ENCODE measurements at regions not wholly inside any gene's neighbourhood (a gene's known extent, or its start where the extent isn't known, plus 50 kb on each side); places are given as distances from the start of the nearest gene placed in this dataset.

DNA sequence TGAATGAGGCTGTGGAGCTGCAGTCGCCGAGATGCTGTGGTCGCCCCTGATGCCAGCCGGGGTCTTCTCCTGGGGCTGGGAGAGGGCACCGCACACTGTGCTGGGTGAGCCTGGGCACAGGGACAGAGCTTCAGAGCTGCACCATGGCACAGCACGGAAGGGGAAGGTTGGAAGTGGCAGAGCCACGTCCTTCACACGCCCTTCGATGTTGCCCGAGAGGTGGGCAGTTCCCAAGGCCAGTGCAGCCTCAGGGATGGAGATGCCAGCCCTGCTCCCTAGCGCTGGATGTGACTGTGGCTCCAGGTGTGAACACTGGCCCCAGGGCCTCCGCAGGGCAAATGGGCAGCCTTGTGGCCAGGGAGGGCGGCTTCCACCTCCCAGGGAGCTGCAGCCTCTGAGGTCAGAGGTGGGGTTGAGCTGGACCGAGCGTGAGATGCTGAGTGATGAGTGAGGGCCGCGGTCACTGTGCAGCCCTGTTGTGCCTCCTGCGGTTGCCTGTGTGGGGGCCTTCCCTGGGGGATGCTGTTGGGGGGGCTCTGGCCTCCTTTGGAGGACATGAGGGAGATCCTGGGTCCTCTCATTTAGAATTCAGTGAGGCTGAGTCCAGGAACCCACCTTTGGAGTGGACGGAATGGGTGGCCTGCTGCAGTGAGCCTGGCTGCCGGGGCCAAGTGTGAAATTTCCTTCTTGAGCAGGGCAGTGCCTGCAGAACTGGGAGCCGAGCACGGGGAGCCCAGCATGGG, 1090.0 kb downstream of the BRD1 start:
- H3F3A ChIP-seq (ENCODE audit: control insufficient read depth, insufficient read depth), result no peaks in the 10 kb centered on the region
- H3K9me2 ChIP-seq (replicated peaks; ENCODE audit: control insufficient read depth, low read length), result no peaks in the 10 kb centered on the region
- no peaks in the 10 kb centered on the region for H3K4me1 ChIP-seq (ENCODE audit: control insufficient read depth, low read length)
- no peak overlapping the region for H3K27ac ChIP-seq (ENCODE audit: low read depth, low read length)
- no peak for TF ChIP-seq EZH2phosphoT487 (IDR thresholded peaks at IDR 0.05; ENCODE audit: borderline replicate concordance, low read length)
- TF ChIP-seq, protein P1, sequence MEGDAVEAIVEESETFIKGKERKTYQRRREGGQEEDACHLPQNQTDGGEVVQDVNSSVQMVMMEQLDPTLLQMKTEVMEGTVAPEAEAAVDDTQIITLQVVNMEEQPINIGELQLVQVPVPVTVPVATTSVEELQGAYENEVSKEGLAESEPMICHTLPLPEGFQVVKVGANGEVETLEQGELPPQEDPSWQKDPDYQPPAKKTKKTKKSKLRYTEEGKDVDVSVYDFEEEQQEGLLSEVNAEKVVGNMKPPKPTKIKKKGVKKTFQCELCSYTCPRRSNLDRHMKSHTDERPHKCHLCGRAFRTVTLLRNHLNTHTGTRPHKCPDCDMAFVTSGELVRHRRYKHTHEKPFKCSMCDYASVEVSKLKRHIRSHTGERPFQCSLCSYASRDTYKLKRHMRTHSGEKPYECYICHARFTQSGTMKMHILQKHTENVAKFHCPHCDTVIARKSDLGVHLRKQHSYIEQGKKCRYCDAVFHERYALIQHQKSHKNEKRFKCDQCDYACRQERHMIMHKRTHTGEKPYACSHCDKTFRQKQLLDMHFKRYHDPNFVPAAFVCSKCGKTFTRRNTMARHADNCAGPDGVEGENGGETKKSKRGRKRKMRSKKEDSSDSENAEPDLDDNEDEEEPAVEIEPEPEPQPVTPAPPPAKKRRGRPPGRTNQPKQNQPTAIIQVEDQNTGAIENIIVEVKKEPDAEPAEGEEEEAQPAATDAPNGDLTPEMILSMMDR (IDR thresholded peaks at IDR 0.05; ENCODE audit: low read depth, low read length, poor library complexity, severe bottlenecking), result no peak
- no peak overlapping the region for H3K4me3 ChIP-seq (ENCODE audit: low read length)
- no peaks in the 10 kb centered on the region for H3K36me3 ChIP-seq (ENCODE audit: control insufficient read depth, low read length)
- H3K4me2 ChIP-seq (ENCODE audit: low read length), result no peak overlapping the region
- H4K20me1 ChIP-seq (ENCODE audit: control insufficient read depth, insufficient read depth, low read depth, low read length), result no peaks in the 10 kb centered on the region
- H3K79me2 ChIP-seq (ENCODE audit: control insufficient read depth, low read length), result no peaks in the 10 kb centered on the region
- no peaks in the 10 kb centered on the region for H3K27me3 ChIP-seq (ENCODE audit: control insufficient read depth, low read length)
- H3K9me3 ChIP-seq (ENCODE audit: control insufficient read depth, insufficient read depth, low read length), result no peaks in the 10 kb centered on the region

DNA sequence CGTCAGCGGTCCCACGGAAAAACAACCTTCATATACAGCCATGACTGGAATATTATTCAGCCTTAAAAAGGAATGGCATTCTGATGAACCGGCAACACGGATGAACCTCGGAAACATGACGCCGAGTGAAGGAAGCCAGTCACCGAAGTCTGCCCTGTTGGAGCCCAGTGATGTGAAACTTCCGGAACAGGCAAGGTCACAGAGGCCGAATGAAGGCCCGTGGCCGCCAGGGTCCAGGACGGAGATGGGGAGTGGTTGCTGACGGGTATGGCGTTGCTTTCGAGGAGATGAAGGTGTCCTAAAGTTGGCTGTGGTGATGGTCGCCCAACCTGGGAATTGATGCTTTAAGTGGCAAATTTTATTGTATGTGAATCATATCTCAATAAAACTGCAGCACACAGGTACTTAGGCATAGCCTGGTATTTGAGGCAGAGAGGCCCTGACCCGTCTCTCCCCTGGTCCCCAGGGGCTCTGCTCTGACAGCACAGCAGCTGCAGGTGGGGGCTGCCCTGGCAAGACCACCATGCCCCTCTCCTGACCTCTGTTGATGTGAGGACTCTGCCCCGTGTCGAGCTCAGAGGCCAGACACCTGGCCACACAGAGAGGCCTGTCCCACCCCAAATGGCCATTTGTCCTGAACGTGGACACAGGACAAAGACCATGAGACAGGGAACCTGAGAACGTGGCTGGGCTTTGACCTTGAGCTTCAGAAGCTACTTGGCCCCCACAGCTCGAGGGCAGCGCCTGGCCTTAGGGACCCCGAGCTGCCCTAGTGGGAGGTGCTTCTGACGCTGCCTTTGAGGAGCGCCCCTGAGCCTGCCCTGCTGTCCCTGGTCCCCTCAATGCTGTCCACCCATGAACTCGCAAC, 1090.8 kb downstream of the BRD1 start:
- H3F3A ChIP-seq (ENCODE audit: control insufficient read depth, insufficient read depth), result no peaks in the 10 kb centered on the region
- no peaks in the 10 kb centered on the region for H3K4me1 ChIP-seq (ENCODE audit: control insufficient read depth, low read length)
- no peak overlapping the region for H3K27ac ChIP-seq (ENCODE audit: low read depth, low read length)
- H3K9me3 ChIP-seq (ENCODE audit: control insufficient read depth, insufficient read depth, low read length), result no peaks in the 10 kb centered on the region
- H3K36me3 ChIP-seq (ENCODE audit: control insufficient read depth, low read length), result no peaks in the 10 kb centered on the region
- H3K79me2 ChIP-seq (ENCODE audit: control insufficient read depth, low read length), result no peaks in the 10 kb centered on the region
- H3K4me3 ChIP-seq (ENCODE audit: low read length), result no peak overlapping the region
- no peak for TF ChIP-seq EZH2phosphoT487 (IDR thresholded peaks at IDR 0.05; ENCODE audit: borderline replicate concordance, low read length)
- TF ChIP-seq, protein P1 (IDR thresholded peaks at IDR 0.05; ENCODE audit: low read depth, low read length, poor library complexity, severe bottlenecking), result no peak
- H3K4me2 ChIP-seq (ENCODE audit: low read length), result no peak overlapping the region
- no peaks in the 10 kb centered on the region for H3K9me2 ChIP-seq (replicated peaks; ENCODE audit: control insufficient read depth, low read length)
- no peaks in the 10 kb centered on the region for H3K27me3 ChIP-seq (ENCODE audit: control insufficient read depth, low read length)
- H4K20me1 ChIP-seq (ENCODE audit: control insufficient read depth, insufficient read depth, low read depth, low read length), result no peaks in the 10 kb centered on the region

DNA sequence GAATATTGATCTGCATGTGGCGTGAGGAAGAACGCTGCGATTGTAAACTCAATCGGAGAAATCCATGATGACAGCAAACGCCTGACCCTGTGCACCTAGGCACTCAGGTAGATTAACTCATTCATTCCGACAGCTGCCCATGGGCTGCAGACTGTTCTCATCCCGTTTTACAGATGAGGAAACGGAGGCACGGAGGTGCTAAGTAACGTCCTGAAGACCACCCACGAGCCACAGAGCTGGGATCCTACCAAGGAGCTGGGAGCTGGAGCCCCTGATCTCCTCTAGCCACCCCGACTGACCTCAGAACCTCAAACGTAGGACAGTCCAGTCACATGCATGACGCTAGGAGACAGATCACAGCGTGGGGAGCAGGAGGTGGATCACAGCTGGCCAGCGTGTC, 1092.7 kb downstream of the BRD1 start:
- H3K4me1 ChIP-seq (ENCODE audit: control insufficient read depth, low read length), result no peaks in the 10 kb centered on the region
- H3K27ac ChIP-seq (ENCODE audit: low read depth, low read length), result no peak overlapping the region
- H3F3A ChIP-seq (ENCODE audit: control insufficient read depth, insufficient read depth), result no peaks in the 10 kb centered on the region
- H3K36me3 ChIP-seq (ENCODE audit: control insufficient read depth, low read length), result no peaks in the 10 kb centered on the region
- H3K9me3 ChIP-seq (ENCODE audit: control insufficient read depth, insufficient read depth, low read length), result no peaks in the 10 kb centered on the region
- H3K4me3 ChIP-seq (ENCODE audit: low read length), result no peak overlapping the region
- no peaks in the 10 kb centered on the region for H3K9me2 ChIP-seq (replicated peaks; ENCODE audit: control insufficient read depth, low read length)
- TF ChIP-seq EZH2phosphoT487 (IDR thresholded peaks at IDR 0.05; ENCODE audit: borderline replicate concordance, low read length), result no peak
- TF ChIP-seq, protein P1 (IDR thresholded peaks at IDR 0.05; ENCODE audit: low read depth, low read length, poor library complexity, severe bottlenecking), result no peak
- no peaks in the 10 kb centered on the region for H4K20me1 ChIP-seq (ENCODE audit: control insufficient read depth, insufficient read depth, low read depth, low read length)
- no peak overlapping the region for H3K4me2 ChIP-seq (ENCODE audit: low read length)
- no peaks in the 10 kb centered on the region for H3K27me3 ChIP-seq (ENCODE audit: control insufficient read depth, low read length)
- H3K79me2 ChIP-seq (ENCODE audit: control insufficient read depth, low read length), result no peaks in the 10 kb centered on the region
